ENCODE measurements at regions not wholly inside any gene's neighbourhood (a gene's known extent, or its start where the extent isn't known, plus 50 kb on each side); places are given as distances from the start of the nearest gene placed in this dataset.

GRCh38 chr20:12028771-12029170, 111.1 kb downstream of the BTBD3 start:
- Histone ChIP-seq H4K91ac (replicated peaks; ENCODE audit: insufficient read length, low read length) (no peak overlapping the region), H3K79me2 (ENCODE audit: control insufficient read depth in 1 of 2, insufficient read depth in 2 of 2, low read length in 2 of 2) (no peaks in the 10 kb centered on the region), H3K4me1 (replicated peaks in 1 of 4; ENCODE audit: control insufficient read depth in 3 of 4, insufficient read depth in 4 of 4, low read length in 3 of 4) (no peaks in the 10 kb centered on the region), H2BK120ac (replicated peaks; ENCODE audit: low read depth, low read length) (no peak overlapping the region), H2BK5ac (ENCODE audit: low read depth, low read length) (no peak overlapping the region), H4K8ac (ENCODE audit: extremely low read depth, insufficient read depth, low read length) (no peak overlapping the region), H2AK5ac (ENCODE audit: low read depth, low read length) (no peak overlapping the region), H2AFZ (ENCODE audit: low read length) (no peak overlapping the region), H3K9ac (replicated peaks in 1 of 4; ENCODE audit: extremely low read depth in 1 of 4, low read depth in 3 of 4, low read length in 3 of 4) (no peak overlapping the region), H4K20me1 (replicated peaks in 1 of 2; ENCODE audit: control insufficient read depth in 1 of 2, insufficient read depth in 2 of 2, low read length in 2 of 2) (no peaks in the 10 kb centered on the region), H3K4me3 (ENCODE audit: extremely low read depth in 1 of 4, insufficient read depth in 2 of 4, low read depth in 3 of 4, low read length in 4 of 4) (no peak overlapping the region), H3K56ac (replicated peaks; ENCODE audit: insufficient read length, low read depth, low read length) (no peak overlapping the region), H3K4ac (replicated peaks; ENCODE audit: insufficient read length, low read depth, low read length) (no peak overlapping the region), H3K23ac (ENCODE audit: insufficient read length) (no peak overlapping the region), H3K27me3 (replicated peaks in 1 of 4; ENCODE audit: control insufficient read depth in 3 of 4, extremely low read depth in 1 of 4, insufficient read depth in 3 of 4, low read length in 3 of 4) (no peaks in the 10 kb centered on the region), H3K18ac (ENCODE audit: extremely low read depth, low read length) (no peak overlapping the region), H3K23me2 (ENCODE audit: low read depth, low read length) (no peaks in the 10 kb centered on the region), H3K27ac (ENCODE audit: low read depth, low read length) (no peak overlapping the region), H3K36me3 (ENCODE audit: control insufficient read depth in 2 of 4, insufficient read depth in 4 of 4, low read length in 3 of 4) (no peaks in the 10 kb centered on the region), H3K4me2 (ENCODE audit: insufficient read depth in 1 of 2, low read depth in 2 of 2, low read length in 2 of 2) (no peak overlapping the region), H3K9me3 (ENCODE audit: insufficient read depth in 2 of 2, low read depth in 1 of 2, low read length in 1 of 2) (no peaks in the 10 kb centered on the region), H4K5ac (ENCODE audit: insufficient read length, low read depth, low read length) (no peak overlapping the region), H2BK15ac (ENCODE audit: low read length) (no peak overlapping the region), H3K79me1 (ENCODE audit: low read depth, low read length) (no peaks in the 10 kb centered on the region), H2BK20ac (ENCODE audit: low read length) (no peak overlapping the region), H2BK12ac (ENCODE audit: low read depth, low read length) (no peak overlapping the region), H3K14ac (ENCODE audit: insufficient read length) (no peak overlapping the region)
- ChIA-PET CTCF (ENCODE audit: partially characterized antibody) (interaction anchor here (1.5 to 1.6 kb wide), 2 partner anchors 13 to 16 kb away, joined by 3 to 8 read pairs; no protein-coding TSS in a partner anchor), POLR2A (ENCODE audit: partially characterized antibody) (no interaction called here)
- DNase-seq (ENCODE audit: low read depth in 1 of 2, low spot score in 2 of 2) (no peak), FAIRE-seq (no peak)
- WGBS, 2 experiments (ENCODE audit: extremely low coverage in 1 of 2, insufficient coverage in 1 of 2, insufficient read length in 1 of 2, insufficient replicate concordance in 2 of 2, low coverage in 1 of 2, low lambda C conversion rate in 2 of 2, missing lambda C conversion rate in 1 of 2), result 81% methylated on average over 6 of the region's 6 CpGs; no CpG with 5 or more reads in 1 of the 2 experiments
- TF ChIP-seq POU5F1 (IDR thresholded peaks at IDR 0.05; ENCODE audit: low read depth, low read length) (no peak), SIN3A (conservative IDR thresholded peaks at IDR 0.05 in 1 of 2, IDR thresholded peaks at IDR 0.05 in 1 of 2; ENCODE audit: low read depth in 1 of 2, low read length in 2 of 2) (no peak), EZH2 (IDR thresholded peaks at IDR 0.05; ENCODE audit: low read depth, low read length, severe bottlenecking) (no peak), HDAC6 (IDR thresholded peaks at IDR 0.05; ENCODE audit: low read depth, low read length) (no peak), CTBP2 (IDR thresholded peaks at IDR 0.05; ENCODE audit: borderline replicate concordance, insufficient read depth, insufficient read length, low read length) (no peak), BRCA1 (IDR thresholded peaks at IDR 0.05; ENCODE audit: low read depth, low read length) (no peak)

All from H1 (cell line).